Fibroblast of pulmonary artery (primary cell): ENCODE measurements at regions not wholly inside any gene's neighbourhood (a gene's known extent, or its start where the extent isn't known, plus 50 kb on each side); places are given as distances from the start of the nearest gene placed in this dataset.
A peak's percentile ranks its signal among the peaks of the same experiment; 100 is the strongest.

ENCODE experiments used
- DNase-seq: peaks from one replicate; pipeline ENCODE4 v3.0.0-alpha.2; 2010; ENCODE audit warnings: low read depth
- H3K4me3 ChIP-seq: replicated peaks from 2 replicates; pipeline ENCODE4 v1.5.1; 2011; ENCODE audit warnings: low read depth, mild to moderate bottlenecking, control low read depth, low read length, moderate library complexity
- TF ChIP-seq, protein P1 (sequence below): IDR thresholded peaks from 2 replicates; pipeline ENCODE4 v1.5.1; 2011; ENCODE audit warnings: mild to moderate bottlenecking, control low read depth, low read length, inconsistent platforms; ENCODE audit errors: missing control alignments

DNA sequence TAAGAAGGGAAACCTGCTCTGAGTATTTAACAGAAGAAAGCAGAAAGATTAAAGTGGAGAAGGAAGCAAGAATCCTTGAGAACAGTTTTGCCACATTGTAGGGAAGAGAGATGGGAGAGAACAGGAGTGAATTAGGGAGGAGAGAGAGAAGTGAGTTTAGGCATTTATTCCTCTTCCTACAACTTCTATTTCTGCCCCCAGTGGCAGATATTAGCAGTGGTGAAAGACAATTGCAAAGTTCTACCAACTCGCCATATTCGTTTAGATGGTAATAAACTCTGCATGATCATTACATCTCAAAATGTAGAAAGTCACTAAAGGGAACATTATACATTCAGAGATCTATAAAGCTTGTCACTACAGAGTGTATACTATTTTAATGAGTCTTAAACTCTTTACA is 440.1 kb upstream of the TRPC7 start:
- TF ChIP-seq, protein P1, sequence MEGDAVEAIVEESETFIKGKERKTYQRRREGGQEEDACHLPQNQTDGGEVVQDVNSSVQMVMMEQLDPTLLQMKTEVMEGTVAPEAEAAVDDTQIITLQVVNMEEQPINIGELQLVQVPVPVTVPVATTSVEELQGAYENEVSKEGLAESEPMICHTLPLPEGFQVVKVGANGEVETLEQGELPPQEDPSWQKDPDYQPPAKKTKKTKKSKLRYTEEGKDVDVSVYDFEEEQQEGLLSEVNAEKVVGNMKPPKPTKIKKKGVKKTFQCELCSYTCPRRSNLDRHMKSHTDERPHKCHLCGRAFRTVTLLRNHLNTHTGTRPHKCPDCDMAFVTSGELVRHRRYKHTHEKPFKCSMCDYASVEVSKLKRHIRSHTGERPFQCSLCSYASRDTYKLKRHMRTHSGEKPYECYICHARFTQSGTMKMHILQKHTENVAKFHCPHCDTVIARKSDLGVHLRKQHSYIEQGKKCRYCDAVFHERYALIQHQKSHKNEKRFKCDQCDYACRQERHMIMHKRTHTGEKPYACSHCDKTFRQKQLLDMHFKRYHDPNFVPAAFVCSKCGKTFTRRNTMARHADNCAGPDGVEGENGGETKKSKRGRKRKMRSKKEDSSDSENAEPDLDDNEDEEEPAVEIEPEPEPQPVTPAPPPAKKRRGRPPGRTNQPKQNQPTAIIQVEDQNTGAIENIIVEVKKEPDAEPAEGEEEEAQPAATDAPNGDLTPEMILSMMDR = peak; percentile 34
- DNase-seq = no peak
- H3K4me3 ChIP-seq = no peak overlapping the region

DNA sequence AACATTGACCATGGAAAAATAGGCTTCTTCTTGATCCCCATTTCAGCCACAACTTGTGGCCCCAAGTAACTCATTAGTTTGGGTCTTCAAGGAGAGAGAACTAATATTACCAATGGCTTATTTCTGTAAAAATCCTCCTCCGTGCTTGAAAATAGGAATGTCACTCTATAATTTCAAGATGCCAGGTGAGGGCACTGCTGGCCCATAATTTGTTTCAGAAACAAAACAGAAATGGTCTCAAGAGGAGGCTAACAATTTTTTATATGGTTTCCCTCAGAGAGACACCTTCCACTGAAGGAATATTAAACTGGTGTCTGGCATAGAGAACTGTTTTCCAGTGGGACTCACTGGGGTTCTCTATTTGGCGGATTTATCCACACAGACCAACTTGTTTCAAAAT is 437.0 kb upstream of the TRPC7 start:
- H3K4me3 ChIP-seq = no peak overlapping the region
- TF ChIP-seq, protein P1 = peak; percentile 26
- peak; percentile 56 for DNase-seq

DNA sequence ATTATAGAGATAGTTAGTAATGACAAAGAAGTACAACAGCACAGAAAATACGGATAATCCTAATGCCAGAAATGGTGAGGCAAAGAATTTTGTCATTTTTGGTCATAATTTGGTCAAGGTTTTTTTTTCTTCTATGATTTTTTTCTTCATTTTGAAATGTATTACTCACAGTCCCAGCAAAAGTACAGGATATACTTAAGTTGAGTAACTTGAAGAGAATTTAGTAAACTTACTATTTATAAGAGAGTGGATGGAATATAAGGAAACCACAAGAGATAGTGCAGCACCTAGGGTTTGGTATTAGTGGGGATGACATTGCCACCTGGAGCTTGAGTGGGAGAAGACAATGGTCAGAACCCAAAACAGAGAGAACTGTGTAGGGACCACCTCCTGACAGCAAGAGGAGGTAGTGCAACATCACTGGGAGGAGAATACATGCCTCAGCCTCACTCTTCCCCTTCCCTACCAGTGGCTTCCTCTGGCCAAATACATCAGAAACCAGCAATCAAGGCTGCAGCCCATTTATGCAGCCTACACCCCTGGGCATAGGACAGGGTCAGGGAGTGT is 434.5 kb upstream of the TRPC7 start:
- H3K4me3 ChIP-seq = no peak overlapping the region
- TF ChIP-seq, protein P1 = no peak
- no peak for DNase-seq

DNA sequence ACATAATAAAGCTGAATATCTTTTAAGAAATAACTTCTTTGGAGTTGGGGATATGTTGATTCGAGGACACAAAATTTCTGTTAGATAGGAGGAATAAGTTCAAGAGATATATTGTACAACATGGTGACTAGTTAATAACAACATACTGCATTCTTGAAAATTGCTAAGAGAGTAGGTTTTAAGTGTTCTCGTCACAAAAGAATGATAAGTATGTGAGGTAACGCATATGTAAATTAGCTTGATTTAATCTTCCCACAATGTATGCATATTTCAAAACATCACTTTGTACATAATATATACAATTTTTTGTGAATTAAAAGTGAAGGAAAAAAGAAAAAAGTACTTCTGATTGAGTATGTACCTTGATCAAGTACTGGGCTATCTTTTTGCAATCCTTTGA is 428.0 kb upstream of the TRPC7 start:
- no peak overlapping the region for H3K4me3 ChIP-seq
- TF ChIP-seq, protein P1 = no peak
- DNase-seq = no peak

DNA sequence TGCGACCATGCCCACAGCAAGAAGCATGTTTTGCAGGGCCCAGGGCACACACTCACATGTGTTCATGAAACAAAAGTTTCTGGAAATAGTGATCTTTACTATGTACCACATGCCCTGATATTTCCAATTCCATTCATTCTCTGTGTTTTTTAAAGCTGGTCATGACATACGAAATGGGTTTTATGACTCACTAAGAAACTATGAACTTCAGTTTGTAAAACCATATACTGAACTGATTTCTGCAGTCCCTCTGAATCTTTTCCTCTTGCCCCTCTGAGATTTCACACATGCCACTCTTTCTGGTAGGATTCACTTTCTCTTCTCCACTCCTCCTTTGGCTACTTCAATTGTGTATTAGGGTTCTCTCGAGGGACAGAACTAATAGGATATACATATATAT is 416.1 kb upstream of the TRPC7 start:
- DNase-seq = peak; percentile 36
- TF ChIP-seq, protein P1 = no peak

DNA sequence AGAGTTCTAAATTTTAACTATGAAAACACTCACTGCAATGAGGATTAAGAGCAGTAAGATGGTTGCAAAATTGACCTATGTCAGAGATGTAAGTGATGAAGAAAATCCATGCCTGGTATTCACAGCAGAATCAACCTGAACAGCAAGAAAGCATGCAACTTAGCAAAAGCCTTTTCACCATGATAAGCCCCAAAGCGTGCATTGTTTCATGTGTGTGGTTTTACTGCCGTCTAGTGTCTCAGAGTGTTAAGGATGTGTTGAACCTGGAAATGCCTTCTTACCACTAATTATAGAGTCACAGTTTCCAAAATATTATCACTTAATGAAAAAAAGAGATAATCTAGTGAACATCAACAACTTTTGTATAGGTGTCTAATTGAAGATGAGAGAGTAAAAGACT is 415.2 kb upstream of the TRPC7 start:
- TF ChIP-seq, protein P1 = no peak
- H3K4me3 ChIP-seq = no peak overlapping the region
- no peak for DNase-seq

More for the DNA sequence above, 416.1 kb upstream of the TRPC7 start:
- H3K4me3 ChIP-seq = no peak overlapping the region
